ENCODE measurements at regions not wholly inside any gene's neighbourhood (a gene's known extent, or its start where the extent isn't known, plus 50 kb on each side); places are given as distances from the start of the nearest gene placed in this dataset.
A peak's percentile ranks its signal among the peaks of the same experiment; 100 is the strongest.
"Not testable (repeated sequence)": the region's sequence is repeated elsewhere in the genome, so short reads cannot be mapped to it uniquely, and the experiment has no call there.

DNA sequence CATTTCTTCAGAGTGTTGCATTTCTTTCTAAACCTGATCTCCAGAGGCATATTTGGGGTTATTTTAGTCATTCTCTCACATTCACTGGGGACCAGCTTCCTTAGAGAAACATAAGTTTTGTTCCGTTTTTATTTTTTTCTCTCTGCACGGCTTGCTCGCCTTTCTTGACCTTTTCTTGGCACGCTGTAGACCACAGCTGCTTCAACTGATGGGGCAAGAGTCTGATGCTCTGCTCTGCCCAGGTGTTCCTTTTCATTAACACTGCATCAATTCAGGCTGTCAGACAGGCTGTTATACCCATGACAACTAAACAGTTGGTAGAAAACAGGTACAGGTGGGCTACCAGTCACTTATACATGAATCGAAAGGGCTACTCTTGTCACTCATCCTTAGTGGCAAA is 682.2 kb upstream of the DIAPH2 start:
- no peak for DNase-seq

GRCh38 chrX:96004386-96004785 is 680.3 kb upstream of the DIAPH2 start:
- DNase-seq: no peak

- no peak for DNase-seq
Observed at GRCh38 chrX:96006281-96006680, 678.4 kb upstream of the DIAPH2 start.

- DNase-seq: no peak
Observed at GRCh38 chrX:96027407-96027806, 657.2 kb upstream of the DIAPH2 start.

GRCh38 chrX:96052078-96052477 is 632.6 kb upstream of the DIAPH2 start:
- DNase-seq: no peak

DNA sequence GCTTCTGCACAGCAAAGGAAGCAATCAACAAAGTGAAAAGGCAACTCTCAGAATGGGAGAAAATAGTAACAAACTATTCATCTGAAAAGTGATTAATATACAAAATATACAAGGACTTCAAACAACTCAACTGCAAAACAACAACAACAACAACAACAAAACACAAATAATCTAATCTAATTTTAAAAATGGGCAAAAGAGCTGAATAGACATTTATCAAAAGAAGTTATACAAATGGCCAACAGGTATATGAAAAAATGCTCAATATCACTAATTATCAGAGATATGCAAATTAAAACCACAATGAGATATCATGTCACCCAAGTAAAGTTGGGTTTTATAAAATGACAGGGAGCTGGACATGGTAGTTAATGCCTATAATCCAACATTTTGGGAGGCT is 602.8 kb upstream of the DIAPH2 start:
- DNase-seq: no peak

DNA sequence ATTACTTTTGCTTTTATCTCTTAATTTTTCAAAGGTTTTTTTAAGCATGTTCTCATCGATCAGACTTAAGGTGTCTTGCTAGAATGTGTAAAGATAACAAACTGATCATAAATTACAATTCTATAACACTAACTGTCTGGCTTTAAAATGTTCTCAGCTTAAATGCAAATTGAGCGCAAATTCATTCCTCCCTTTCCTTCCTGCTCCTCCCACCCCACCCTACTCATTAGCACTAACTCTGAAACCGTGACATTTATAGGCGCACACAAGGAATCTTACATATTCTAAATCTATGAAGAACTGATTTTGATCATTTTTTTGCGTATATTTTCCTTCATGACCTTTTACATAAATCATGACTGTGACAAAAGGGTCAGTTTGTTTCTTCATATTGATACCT is 590.0 kb upstream of the DIAPH2 start:
- DNase-seq: no peak

GRCh38 chrX:96098471-96098870 is 586.2 kb upstream of the DIAPH2 start:
- DNase-seq: no peak

DNA sequence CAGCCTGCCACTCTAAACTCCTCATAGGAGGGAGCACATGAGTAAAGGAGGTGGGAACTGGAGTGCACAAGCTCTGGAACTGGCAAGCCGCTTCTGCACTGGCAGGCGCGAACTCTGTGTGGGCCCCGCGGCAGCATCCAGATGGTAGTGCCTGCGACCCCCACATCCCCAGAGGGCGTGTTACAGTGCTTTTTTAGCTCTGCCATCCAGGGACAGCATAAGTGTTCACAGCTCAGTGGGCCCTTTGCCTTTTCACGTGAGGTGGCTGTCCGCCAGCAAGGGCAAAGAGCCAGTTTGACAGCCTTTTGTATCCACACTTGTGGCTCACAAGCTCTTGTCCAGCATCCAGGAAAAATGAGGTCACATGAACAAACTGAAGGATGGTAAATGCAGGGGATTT is 581.6 kb upstream of the DIAPH2 start:
- no peak for DNase-seq

- no peak for DNase-seq
Observed at GRCh38 chrX:96112689-96113088, 572.0 kb upstream of the DIAPH2 start.

DNA sequence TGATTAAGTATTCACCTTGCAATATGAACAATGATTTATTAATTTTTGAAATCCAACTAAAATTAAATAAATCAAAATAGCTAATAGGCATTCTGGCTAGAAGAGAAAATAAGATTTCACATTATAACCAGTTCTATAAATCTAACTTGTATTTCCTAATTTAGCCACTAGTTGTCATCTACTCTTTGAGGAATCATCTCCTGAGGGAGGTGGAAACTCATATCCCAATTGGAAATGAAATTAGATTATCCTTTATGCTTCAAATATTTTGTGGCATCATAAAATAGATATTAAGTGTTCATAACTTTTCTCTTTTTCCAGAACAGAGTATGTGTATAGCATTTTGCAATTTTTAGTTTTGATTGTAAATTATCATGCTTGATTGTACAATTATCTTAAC is 558.5 kb upstream of the DIAPH2 start:
- DNase-seq: no peak

- not testable (repeated sequence) for DNase-seq
Observed at GRCh38 chrX:96128058-96128457, 556.6 kb upstream of the DIAPH2 start.

DNA sequence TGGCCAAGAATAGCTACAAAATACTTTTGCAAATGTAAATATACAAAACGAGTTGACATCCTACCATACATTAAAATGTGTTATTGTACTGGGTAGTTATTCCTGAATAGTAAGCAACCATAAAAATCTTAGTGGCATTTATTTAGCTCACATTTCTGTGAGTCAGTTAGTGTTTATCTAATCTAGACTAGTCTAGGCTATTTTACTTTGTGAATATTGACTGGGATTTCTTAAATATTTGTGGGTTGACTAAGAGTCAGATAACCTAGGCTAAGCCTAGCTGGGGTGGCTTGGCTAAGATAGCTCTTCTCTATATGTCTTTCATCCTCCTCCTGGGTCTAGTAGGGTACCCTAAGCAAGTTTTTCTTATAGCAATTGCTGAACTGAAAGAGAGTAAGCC is 543.8 kb upstream of the DIAPH2 start:
- no peak for DNase-seq

DNA sequence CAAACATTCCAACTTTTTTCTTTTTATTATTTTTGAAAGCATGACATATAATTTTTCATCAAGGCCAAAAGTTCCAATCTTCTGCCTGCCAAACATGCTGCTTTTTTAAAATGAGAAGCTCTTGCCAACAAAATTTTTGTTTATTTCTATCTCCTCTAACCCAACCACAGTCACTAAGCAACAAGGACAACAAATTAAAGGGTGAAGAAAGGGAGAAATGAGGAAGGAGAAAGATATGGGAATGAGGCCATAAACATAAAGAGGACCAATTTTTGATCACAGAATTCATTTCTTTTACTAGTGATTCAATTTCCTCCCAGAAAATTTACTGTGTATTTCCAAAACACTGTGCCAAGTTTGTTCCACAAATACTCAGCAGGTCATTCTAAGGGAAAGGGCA is 537.0 kb upstream of the DIAPH2 start:
- DNase-seq: no peak

GRCh38 chrX:96170626-96171025 is 514.0 kb upstream of the DIAPH2 start:
- no peak for DNase-seq

- DNase-seq: no peak
Observed at GRCh38 chrX:96176921-96177320, 507.7 kb upstream of the DIAPH2 start.

GRCh38 chrX:96181605-96182004 is 503.0 kb upstream of the DIAPH2 start:
- DNase-seq: no peak

GRCh38 chrX:96182366-96182765 is 502.3 kb upstream of the DIAPH2 start:
- no peak for DNase-seq

DNA sequence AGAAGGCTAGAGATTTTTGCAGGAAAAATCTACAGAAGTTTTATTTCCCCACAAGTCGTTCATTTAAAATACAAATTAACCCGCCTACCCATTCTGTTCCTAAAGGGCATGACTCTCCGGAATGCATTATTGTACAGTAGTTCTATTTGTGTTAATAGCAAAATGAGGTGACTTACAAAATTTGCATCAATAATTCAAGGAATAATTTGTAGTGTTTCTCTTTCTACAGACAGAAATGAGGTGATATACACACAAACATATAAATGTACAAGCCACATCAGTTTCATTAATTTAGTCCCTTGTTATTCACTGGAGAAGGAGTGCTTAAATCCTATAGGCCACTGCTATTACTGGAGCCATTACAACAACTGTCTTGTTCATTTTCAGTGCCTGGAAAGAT is 501.3 kb upstream of the DIAPH2 start:
- DNase-seq: no peak

DNA sequence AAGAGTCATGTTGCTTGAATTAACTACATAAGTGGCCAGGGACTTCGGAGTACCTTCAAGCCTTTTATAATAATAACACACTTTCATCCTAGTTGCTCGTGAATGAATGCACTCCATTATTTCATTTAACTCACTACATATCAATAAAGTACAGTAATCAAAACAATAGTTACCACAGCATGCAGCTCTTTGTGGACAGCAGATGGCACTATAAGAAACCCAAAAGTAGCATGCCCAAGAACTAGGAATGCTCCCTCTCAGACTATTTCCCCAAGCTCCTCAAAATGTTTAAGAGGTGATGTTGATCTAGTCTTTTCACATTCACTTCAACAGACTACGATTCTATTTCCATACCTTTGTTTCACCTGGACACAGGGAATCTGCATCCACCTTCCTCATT is 500.8 kb upstream of the DIAPH2 start:
- no peak for DNase-seq

DNA sequence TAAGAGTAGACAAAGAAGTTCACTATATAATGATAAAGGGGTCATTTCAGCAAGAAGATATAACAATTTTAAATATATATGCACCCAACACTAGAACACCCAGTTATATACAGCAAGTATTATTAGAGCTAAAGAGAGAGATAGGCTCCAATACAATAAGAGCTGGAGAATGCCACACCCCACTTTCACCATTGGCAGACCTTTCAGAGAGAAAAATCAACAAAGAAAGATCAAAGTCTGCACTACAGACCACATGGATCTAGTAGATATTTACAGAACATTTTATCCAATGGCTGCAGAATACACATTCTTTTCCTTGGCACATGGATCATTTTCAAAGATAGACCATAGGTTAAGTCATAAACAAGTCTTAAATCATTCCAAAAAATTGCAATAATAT is 479.7 kb upstream of the DIAPH2 start:
- DNase-seq: no peak

DNA sequence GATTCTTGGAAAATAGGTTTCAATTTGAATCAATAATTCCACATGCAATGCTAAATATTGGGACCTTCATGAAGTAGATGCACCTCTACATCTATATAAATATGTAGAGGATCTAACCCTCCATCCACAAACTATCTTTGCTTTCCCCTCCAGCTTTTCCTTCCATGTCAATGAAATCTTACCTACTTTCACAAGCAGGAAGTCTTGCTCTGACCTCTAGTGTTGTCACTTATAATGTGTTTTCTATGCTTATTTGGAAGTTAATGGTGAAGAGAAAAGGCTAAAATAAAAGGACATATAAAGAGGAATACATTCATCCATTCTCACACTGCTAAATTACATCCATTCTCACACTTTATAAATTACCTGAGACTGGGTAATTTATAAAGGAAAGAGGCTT is 472.7 kb upstream of the DIAPH2 start:
- peak in 1 of 3 donors; percentile 5 for DNase-seq

- not testable (repeated sequence) for DNase-seq
Observed at GRCh38 chrX:96214681-96215080, 470.0 kb upstream of the DIAPH2 start.

- no peak for DNase-seq
Observed at GRCh38 chrX:96224279-96224678, 460.4 kb upstream of the DIAPH2 start.

DNA sequence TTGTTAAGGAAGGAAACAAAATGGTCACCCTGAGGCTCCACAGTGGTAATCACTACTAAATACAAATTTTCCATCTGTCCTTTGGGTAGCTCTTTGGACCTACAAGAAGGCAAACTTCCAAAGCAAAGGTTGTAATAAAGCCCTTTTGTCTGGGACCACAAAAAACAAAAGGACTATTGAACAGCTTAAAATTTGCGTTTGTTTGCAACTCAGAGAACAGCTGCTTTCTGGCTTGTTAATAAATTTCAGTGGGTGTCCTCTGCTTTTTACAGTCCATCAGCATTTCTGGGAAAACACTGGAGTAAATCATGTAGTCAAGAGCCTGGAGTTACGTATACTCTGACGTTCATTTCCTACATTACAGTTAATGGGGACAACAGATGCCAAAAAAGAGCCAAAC is 439.7 kb upstream of the DIAPH2 start:
- no peak for DNase-seq

- no peak for DNase-seq
Observed at GRCh38 chrX:96246436-96246835, 438.2 kb upstream of the DIAPH2 start.
